Lung (tissue), 11 donors: ENCODE measurements at regions not wholly inside any gene's neighbourhood (a gene's known extent, or its start where the extent isn't known, plus 50 kb on each side); places are given as distances from the start of the nearest gene placed in this dataset.

ENCODE experiments used
- ATAC-seq: fragments of 200-7000 bp; cut with Tn5 transposase; one replicate; pipeline ENCODE4 v1.9.1; 2020; ENCODE audit warnings: moderate number of reproducible peaks; ENCODE audit not compliant: insufficient read depth, low FRiP score
- DNase-seq, 3 donors: peaks; one replicate each; pipeline ENCODE4 v3.0.0-alpha.2; 2013 to 2017
- H3K27ac ChIP-seq, 2 donors: one replicate each; pipeline ENCODE4 v1.5.1; 2013; ENCODE audit warnings: mild to moderate bottlenecking in 2 of 2, moderate library complexity in 2 of 2, control low read depth in 1 of 2, inconsistent platforms in 1 of 2, low read depth in 1 of 2, low read length in 1 of 2
- H3K27me3 ChIP-seq, 3 donors: one replicate each; pipeline ENCODE4 v1.5.1; 2013; ENCODE audit warnings: low read length in 2 of 3; ENCODE audit not compliant: control insufficient read depth in 3 of 3, insufficient read depth in 3 of 3
- H3K36me3 ChIP-seq, 4 donors: one replicate each; pipeline ENCODE4 v1.5.1; 2013; ENCODE audit warnings: low read length in 4 of 4, mild to moderate bottlenecking in 1 of 4, moderate library complexity in 1 of 4; ENCODE audit not compliant: control insufficient read depth in 4 of 4, insufficient read depth in 4 of 4
- H3K4me1 ChIP-seq, 5 donors: one replicate each; pipeline ENCODE4 v1.5.1; 2013; ENCODE audit warnings: low read length in 5 of 5, mild to moderate bottlenecking in 2 of 5, moderate library complexity in 1 of 5; ENCODE audit not compliant: control insufficient read depth in 5 of 5, insufficient read depth in 5 of 5
- H3K4me3 ChIP-seq: one replicate; pipeline ENCODE4 v1.5.1; 2013; ENCODE audit warnings: mild to moderate bottlenecking, control low read depth, moderate library complexity
- H3K9ac ChIP-seq, 2 donors: one replicate each; pipeline ENCODE4 v1.5.1; 2013; ENCODE audit warnings: low read length in 2 of 2, control low read depth in 1 of 2; ENCODE audit not compliant: insufficient read depth in 1 of 2
- H3K9me3 ChIP-seq, 4 donors: one replicate each; pipeline ENCODE4 v1.5.1; 2013; ENCODE audit warnings: low read length in 3 of 4, mild to moderate bottlenecking in 1 of 4, moderate library complexity in 1 of 4; ENCODE audit not compliant: control insufficient read depth in 4 of 4, insufficient read depth in 3 of 4
- CTCF ChIP-seq: IDR thresholded peaks from 2 replicates; pipeline ENCODE4 v1.5.1; 2012; ENCODE audit warnings: mild to moderate bottlenecking; ENCODE audit errors: control extremely low read depth, extremely low read depth
- WGBS, 2 donors: extraction: QIAGEN DNeasy Blood & Tissue Kit; methylation state at CpG; one replicate each; pipeline ENCODE4 v1.1.7; 2013; 5-methylcytosine and 5-hydroxymethylcytosine counted together
- donor health status: control.
- donor health status: control.
- donor health status: Bipolar disorder and iron deficiency.
- donor health status: healthy.
- donor health status: DM: yes; HTN: yes; CAD: no.

GRCh38 chr2:52686935-52687334 is 1080.7 kb upstream of the CHAC2 start:
- Histone ChIP-seq H3K4me1 (no peaks in the 10 kb centered on the region), H3K27ac (no peak overlapping the region), H3K9ac (no peak overlapping the region), H3K9me3 (peaks cover 0 to 4% (median 0%) of the 10 kb centered on the region in 4 donors), H3K27me3 (no peaks in the 10 kb centered on the region), H3K36me3 (no peaks in the 10 kb centered on the region), H3K4me3 (no peak overlapping the region)
- no peak for DNase-seq
- ATAC-seq, result no peak
- TF ChIP-seq CTCF, result no peak
- 70 to 90% methylated on average over 2 of the region's 2 CpGs for WGBS, 2 donors

DNA sequence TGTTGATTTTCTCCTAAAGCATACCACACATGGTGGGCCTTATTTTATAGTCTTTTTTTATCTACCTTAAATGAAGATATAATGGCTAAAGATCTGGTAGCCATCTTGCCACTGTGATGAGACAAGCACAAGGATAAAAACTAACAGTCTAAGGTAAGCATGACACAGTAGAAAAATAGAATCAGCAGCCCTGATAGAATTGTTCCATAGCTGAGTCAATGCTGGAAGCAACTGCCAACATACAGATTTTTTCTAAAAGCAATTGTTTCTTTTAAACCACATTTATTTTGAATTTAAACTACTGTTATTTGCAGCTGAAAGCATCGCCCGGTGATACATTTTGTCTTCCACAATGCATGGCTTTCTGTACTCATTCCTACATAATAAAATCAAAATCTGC is 1091.5 kb upstream of the CHAC2 start:
- ATAC-seq (no peak), DNase-seq (no peak)
- Histone ChIP-seq H3K9ac (no peak overlapping the region), H3K27ac (no peak overlapping the region), H3K9me3 (peaks cover 0 to 4% (median 2%) of the 10 kb centered on the region in 4 donors), H3K4me1 (peaks cover 0 to 5% (median 0%) of the 10 kb centered on the region in 5 donors), H3K36me3 (no peaks in the 10 kb centered on the region), H3K27me3 (no peaks in the 10 kb centered on the region), H3K4me3 (no peak overlapping the region)
- no peak for TF ChIP-seq CTCF
- 90 to 94% methylated on average over 2 of the region's 2 CpGs for WGBS, 2 donors

DNA sequence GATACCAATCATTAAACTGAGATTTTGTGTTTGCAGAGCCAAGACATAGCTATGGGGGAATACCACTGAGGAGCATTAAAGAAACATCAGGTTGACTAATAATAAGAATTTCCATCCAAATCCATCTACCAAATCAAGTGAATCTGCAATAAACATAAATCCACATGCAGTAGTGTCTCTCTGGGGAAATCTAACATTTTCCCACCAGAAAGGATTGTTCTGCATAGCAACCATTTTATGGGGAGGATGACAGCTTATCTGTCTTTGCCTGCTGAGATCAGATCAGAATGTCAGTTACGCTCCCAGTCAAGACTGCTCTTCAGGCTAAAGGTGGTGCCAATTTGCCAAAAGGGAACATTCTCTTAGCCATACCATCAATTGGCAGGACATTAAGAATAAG is 1098.9 kb upstream of the CHAC2 start:
- no peak for TF ChIP-seq CTCF
- WGBS, 2 donors, result 88 to 92% methylated on average over 1 of the region's 1 CpG
- ATAC-seq, result no peak
- Histone ChIP-seq H3K9me3 (peaks cover 0 to 4% (median 1%) of the 10 kb centered on the region in 4 donors), H3K27me3 (no peaks in the 10 kb centered on the region), H3K4me1 (peaks cover 0 to 5% (median 4%) of the 10 kb centered on the region in 5 donors), H3K27ac (no peak overlapping the region), H3K4me3 (no peak overlapping the region), H3K9ac (no peak overlapping the region), H3K36me3 (no peaks in the 10 kb centered on the region)
- no peak for DNase-seq

- 90 to 92% methylated on average over 3 of the region's 3 CpGs for WGBS, 2 donors
- no peak for ATAC-seq
- H3K4me1 ChIP-seq, result no peaks in the 10 kb centered on the region
- no peaks in the 10 kb centered on the region for H3K27me3 ChIP-seq
- TF ChIP-seq CTCF, result no peak
- H3K27ac ChIP-seq, result no peak overlapping the region
- no peak for DNase-seq
- H3K4me3 ChIP-seq, result no peak overlapping the region
- H3K36me3 ChIP-seq, result no peaks in the 10 kb centered on the region
- H3K9me3 ChIP-seq, result peaks cover 0 to 4% (median under 1%) of the 10 kb centered on the region in 4 donors
- no peak overlapping the region for H3K9ac ChIP-seq
Observed at GRCh38 chr2:52659546-52659945, 1108.1 kb upstream of the CHAC2 start.
